ENCODE measurements at regions not wholly inside any gene's neighbourhood (a gene's known extent, or its start where the extent isn't known, plus 50 kb on each side); places are given as distances from the start of the nearest gene placed in this dataset.

DNA sequence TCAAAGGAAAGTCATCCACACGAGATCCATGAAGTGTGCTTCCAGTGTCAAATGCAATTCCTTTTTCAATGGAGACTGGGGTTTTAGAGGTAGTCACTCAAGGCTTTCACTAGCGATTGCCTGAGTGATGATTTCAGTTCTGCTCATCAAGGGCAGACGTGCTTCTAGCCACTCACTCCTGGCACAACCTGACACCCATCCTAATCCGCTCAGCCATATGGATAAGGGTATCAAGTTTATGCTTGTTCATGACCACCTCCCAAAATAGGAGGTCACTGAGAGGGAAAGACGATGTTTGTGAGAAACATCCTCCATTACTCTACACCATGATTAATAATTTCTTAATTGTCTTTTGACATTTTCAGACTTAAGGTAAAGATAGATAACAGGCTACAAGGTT, 91.3 kb upstream of the HEY2 start:
- no peaks in the 10 kb centered on the region for H3K27me3 ChIP-seq (ENCODE audit: insufficient read depth, low read length)
- no peak overlapping the region for H3K4me2 ChIP-seq (ENCODE audit: insufficient read depth, low read length)
- H4K20me1 ChIP-seq (ENCODE audit: insufficient read depth, low read length) = no peaks in the 10 kb centered on the region
- no peak overlapping the region for H2AFZ ChIP-seq (ENCODE audit: low read length)
- no peak overlapping the region for H3K4me3 ChIP-seq (ENCODE audit: insufficient read depth, low read length)
- H3K27ac ChIP-seq (ENCODE audit: low read depth, low read length) = no peak overlapping the region
- DNase-seq (ENCODE audit: insufficient read length, low spot score, missing footprints) = no peak
- no peak for TF ChIP-seq CTCF (IDR thresholded peaks at IDR 0.05; ENCODE audit: extremely low read depth, low read depth, low read length)
- H3K4me1 ChIP-seq (ENCODE audit: insufficient read depth, low read length) = peaks cover 4% of the 10 kb centered on the region
- no peaks in the 10 kb centered on the region for H3K79me2 ChIP-seq (ENCODE audit: insufficient read depth, low read length)
- no peaks in the 10 kb centered on the region for H3K36me3 ChIP-seq (ENCODE audit: insufficient read depth, low read length)
- no peaks in the 10 kb centered on the region for H3K9me3 ChIP-seq (ENCODE audit: low read depth, low read length)

DNA sequence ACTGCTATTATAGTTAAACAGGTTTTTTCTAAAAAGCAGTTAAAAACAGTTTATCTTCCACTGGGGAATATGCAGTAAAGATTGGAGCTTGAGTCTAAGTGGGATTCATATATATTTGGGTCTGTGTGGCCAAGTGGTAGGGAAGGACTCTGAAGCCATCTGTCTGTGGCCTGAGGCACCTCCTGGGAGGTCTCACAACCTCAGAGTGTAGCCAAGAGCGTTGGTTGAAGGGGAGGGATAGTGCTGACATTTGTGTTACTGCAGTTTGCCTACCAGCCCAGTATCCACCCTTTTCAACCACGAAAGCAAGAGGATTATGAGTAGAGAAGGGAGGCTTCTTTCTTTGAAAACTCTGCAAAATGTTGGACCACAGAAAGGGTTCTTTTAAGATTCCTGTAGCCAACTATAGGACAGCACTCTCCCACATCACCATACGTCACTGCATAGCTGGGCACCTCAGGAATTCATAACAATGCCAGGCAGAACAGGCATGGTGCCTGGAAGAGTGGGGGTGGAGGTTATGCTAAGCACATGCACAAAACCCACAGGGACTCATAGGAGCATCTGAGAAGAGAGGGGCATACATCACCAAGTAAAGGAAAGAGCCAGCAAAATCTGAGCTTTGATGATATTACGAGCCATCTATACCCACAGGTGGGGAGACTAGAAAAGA, 90.5 kb upstream of the HEY2 start:
- Histone ChIP-seq H3K4me1 (ENCODE audit: insufficient read depth, low read length) (peaks cover 4% of the 10 kb centered on the region), H3K4me3 (ENCODE audit: insufficient read depth, low read length) (no peak overlapping the region), H2AFZ (ENCODE audit: low read length) (peak overlapping the region; percentile 61), H4K20me1 (ENCODE audit: insufficient read depth, low read length) (no peaks in the 10 kb centered on the region), H3K4me2 (ENCODE audit: insufficient read depth, low read length) (no peak overlapping the region), H3K36me3 (ENCODE audit: insufficient read depth, low read length) (no peaks in the 10 kb centered on the region), H3K9me3 (ENCODE audit: low read depth, low read length) (no peaks in the 10 kb centered on the region), H3K79me2 (ENCODE audit: insufficient read depth, low read length) (no peaks in the 10 kb centered on the region), H3K27me3 (ENCODE audit: insufficient read depth, low read length) (no peaks in the 10 kb centered on the region), H3K27ac (ENCODE audit: low read depth, low read length) (no peak overlapping the region)
- TF ChIP-seq CTCF (IDR thresholded peaks at IDR 0.05; ENCODE audit: extremely low read depth, low read depth, low read length) = no peak
- peak; percentile 50 for DNase-seq (ENCODE audit: insufficient read length, low spot score, missing footprints)

GRCh38 chr6:125659887-125660286, 89.5 kb upstream of the HEY2 start:
- Histone ChIP-seq H3K9me3 (ENCODE audit: low read depth, low read length) (no peaks in the 10 kb centered on the region), H3K27me3 (ENCODE audit: insufficient read depth, low read length) (no peaks in the 10 kb centered on the region), H3K27ac (ENCODE audit: low read depth, low read length) (no peak overlapping the region), H2AFZ (ENCODE audit: low read length) (no peak overlapping the region), H3K4me2 (ENCODE audit: insufficient read depth, low read length) (no peak overlapping the region), H4K20me1 (ENCODE audit: insufficient read depth, low read length) (no peaks in the 10 kb centered on the region), H3K36me3 (ENCODE audit: insufficient read depth, low read length) (no peaks in the 10 kb centered on the region), H3K4me1 (ENCODE audit: insufficient read depth, low read length) (peaks cover 4% of the 10 kb centered on the region), H3K79me2 (ENCODE audit: insufficient read depth, low read length) (no peaks in the 10 kb centered on the region), H3K4me3 (ENCODE audit: insufficient read depth, low read length) (no peak overlapping the region)
- no peak for TF ChIP-seq CTCF (IDR thresholded peaks at IDR 0.05; ENCODE audit: extremely low read depth, low read depth, low read length)
- DNase-seq (ENCODE audit: insufficient read length, low spot score, missing footprints) = no peak

DNA sequence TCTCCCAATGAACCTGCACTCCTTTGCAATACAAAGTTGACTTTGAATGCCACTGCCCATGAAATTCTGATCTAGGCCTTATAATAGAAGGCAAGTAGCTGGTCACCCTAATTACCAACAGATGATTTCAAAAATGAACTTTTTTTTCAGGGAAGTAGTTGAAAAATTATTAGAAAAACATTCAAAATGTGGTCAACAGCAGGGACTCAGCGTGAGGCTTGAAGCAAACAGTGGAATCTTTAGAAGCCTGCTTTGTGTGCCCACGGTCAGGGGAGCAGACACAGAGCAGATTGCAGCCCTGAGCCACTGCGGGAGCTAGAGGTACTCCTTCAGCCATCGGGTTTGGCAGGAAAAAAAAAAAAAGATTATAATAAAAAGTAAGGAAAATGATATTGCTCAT, 87.1 kb upstream of the HEY2 start:
- peaks cover 4% of the 10 kb centered on the region for H3K4me1 ChIP-seq (ENCODE audit: insufficient read depth, low read length)
- peak overlapping the region; percentile 69 for H3K4me2 ChIP-seq (ENCODE audit: insufficient read depth, low read length)
- H4K20me1 ChIP-seq (ENCODE audit: insufficient read depth, low read length) = no peaks in the 10 kb centered on the region
- no peaks in the 10 kb centered on the region for H3K27me3 ChIP-seq (ENCODE audit: insufficient read depth, low read length)
- H3K79me2 ChIP-seq (ENCODE audit: insufficient read depth, low read length) = no peaks in the 10 kb centered on the region
- DNase-seq (ENCODE audit: insufficient read length, low spot score, missing footprints) = no peak
- H3K27ac ChIP-seq (ENCODE audit: low read depth, low read length) = no peak overlapping the region
- H3K4me3 ChIP-seq (ENCODE audit: insufficient read depth, low read length) = no peak overlapping the region
- H2AFZ ChIP-seq (ENCODE audit: low read length) = peak overlapping the region; percentile 85
- no peaks in the 10 kb centered on the region for H3K36me3 ChIP-seq (ENCODE audit: insufficient read depth, low read length)
- H3K9me3 ChIP-seq (ENCODE audit: low read depth, low read length) = no peaks in the 10 kb centered on the region
- no peak for TF ChIP-seq CTCF (IDR thresholded peaks at IDR 0.05; ENCODE audit: extremely low read depth, low read depth, low read length)
